ENCODE measurements at regions not wholly inside any gene's neighbourhood (a gene's known extent, or its start where the extent isn't known, plus 50 kb on each side); places are given as distances from the start of the nearest gene placed in this dataset.
"Not testable (repeated sequence)": the region's sequence is repeated elsewhere in the genome, so short reads cannot be mapped to it uniquely, and the experiment has no call there.

GRCh38 chr9:63379864-63380263 is 1905.1 kb downstream of the FOXD4L5 start:
- intact Hi-C loops (cut with micrococcal nuclease; ENCODE audit: unreplicated experiment); ATAC-seq; SMC1A ChIA-PET (ENCODE audit: uncharacterized antibody, unreplicated experiment): not testable (repeated sequence)

DNA sequence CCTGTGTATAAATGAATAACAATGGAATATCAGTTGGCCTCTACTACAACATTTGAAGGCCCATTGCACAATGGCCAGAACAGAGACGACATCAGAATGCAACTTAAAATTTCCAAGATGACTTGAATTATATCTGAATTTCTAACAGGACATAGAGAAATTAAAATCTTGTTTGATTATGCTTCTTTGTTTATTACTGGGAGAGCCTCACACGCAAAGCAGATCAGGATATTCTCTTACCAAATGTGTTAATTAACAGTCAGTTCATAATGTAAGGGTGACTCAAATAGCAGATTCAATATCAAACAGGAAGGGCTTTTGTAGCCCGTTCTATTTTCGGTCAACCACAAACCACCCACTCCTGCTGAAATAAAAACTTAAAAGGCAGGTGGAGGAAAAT is 1930.8 kb downstream of the FOXD4L5 start:
- TF ChIP-seq JUNB (IDR thresholded peaks at IDR 0.05) (peak; percentile 33; the same call in 1 of the 2 replicates), RUNX3 (IDR thresholded peaks at IDR 0.05; ENCODE audit: low read length) (0 out of 2 replicates have a peak, but pooled peaks have one; percentile 7)
- POLR2A ChIA-PET; H3K4me3 ChIP-seq; H4K20me1 ChIP-seq (ENCODE audit: control insufficient read depth, insufficient read depth); ATAC-seq; intact Hi-C loops (cut with micrococcal nuclease; ENCODE audit: unreplicated experiment); in situ Hi-C loops (cut with MboI); H3K9me3 ChIP-seq (replicated peaks; ENCODE audit: control insufficient read depth, insufficient read depth, low read length); H3K4me1 ChIP-seq (ENCODE audit: control insufficient read depth, insufficient read depth, low read length); CTCF ChIA-PET; H3K36me3 ChIP-seq (ENCODE audit: control insufficient read depth in 2 of 2, insufficient read depth in 2 of 2, low read length in 1 of 2); SMC1A ChIA-PET (ENCODE audit: uncharacterized antibody, unreplicated experiment); H3K79me2 ChIP-seq (ENCODE audit: control insufficient read depth, insufficient read depth, low read length); RAD21 ChIA-PET (ENCODE audit: unreplicated experiment); H3K9ac ChIP-seq (ENCODE audit: control insufficient read depth, insufficient read depth, low read length); H3K4me2 ChIP-seq (ENCODE audit: control insufficient read depth, insufficient read depth); BruUV-seq (replicated peaks); H3K27me3 ChIP-seq (replicated peaks in 1 of 2; ENCODE audit: control insufficient read depth in 2 of 2, insufficient read depth in 2 of 2, low read length in 1 of 2); FAIRE-seq; H2AFZ ChIP-seq (ENCODE audit: control insufficient read depth, low read depth, low read length): not testable (repeated sequence)
- peak; percentile 30 for DNase-seq (ENCODE audit: low read depth, low spot score)
- WGBS (ENCODE audit: insufficient coverage, insufficient replicate concordance, low lambda C conversion rate, missing lambda C conversion rate): 0% methylated on average over 2 of the region's 4 CpGs
- peak overlapping the region; percentile 44; the same call in 1 of the 2 replicates for H3K27ac ChIP-seq (ENCODE audit: control insufficient read depth, insufficient read depth)

More at GRCh38 chr9:63379864-63380263, 1905.1 kb downstream of the FOXD4L5 start:
- H3K27me3 ChIP-seq (replicated peaks in 1 of 2; ENCODE audit: control insufficient read depth in 2 of 2, insufficient read depth in 2 of 2, low read length in 1 of 2); BruUV-seq (replicated peaks); DNase-seq (ENCODE audit: low read depth, low spot score); in situ Hi-C loops (cut with MboI); H3K27ac ChIP-seq (ENCODE audit: control insufficient read depth, insufficient read depth); CTCF ChIA-PET; H3K9me3 ChIP-seq (replicated peaks; ENCODE audit: control insufficient read depth, insufficient read depth, low read length); POLR2A ChIA-PET; RAD21 ChIA-PET (ENCODE audit: unreplicated experiment); H3K4me2 ChIP-seq (ENCODE audit: control insufficient read depth, insufficient read depth); H3K9ac ChIP-seq (ENCODE audit: control insufficient read depth, insufficient read depth, low read length); H4K20me1 ChIP-seq (ENCODE audit: control insufficient read depth, insufficient read depth); H3K4me1 ChIP-seq (ENCODE audit: control insufficient read depth, insufficient read depth, low read length); H3K36me3 ChIP-seq (ENCODE audit: control insufficient read depth in 2 of 2, insufficient read depth in 2 of 2, low read length in 1 of 2); H3K79me2 ChIP-seq (ENCODE audit: control insufficient read depth, insufficient read depth, low read length); H2AFZ ChIP-seq (ENCODE audit: control insufficient read depth, low read depth, low read length); FAIRE-seq; H3K4me3 ChIP-seq: not testable (repeated sequence)
- WGBS (ENCODE audit: insufficient coverage, insufficient replicate concordance, low lambda C conversion rate, missing lambda C conversion rate): 64% methylated on average over 11 of the region's 12 CpGs

DNA sequence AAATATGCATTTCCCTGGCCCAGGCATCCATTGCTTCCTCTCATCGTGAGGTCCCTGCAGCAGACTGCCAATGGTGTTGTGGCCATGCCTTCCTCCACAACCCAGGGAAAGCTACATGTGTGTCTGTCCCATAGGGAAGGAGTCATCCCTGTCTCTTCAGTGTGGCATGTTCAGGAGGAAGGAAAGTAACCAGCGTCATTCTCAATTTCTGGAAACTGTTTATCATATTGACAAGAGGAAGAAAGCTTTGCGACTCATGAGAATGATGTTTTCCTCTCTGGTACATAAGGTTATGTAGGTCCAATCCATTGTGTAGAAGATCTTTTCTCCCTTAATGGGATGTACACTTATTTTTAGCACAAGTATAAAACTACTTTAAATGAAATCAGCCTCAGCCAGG is 1937.7 kb downstream of the FOXD4L5 start:
- H2AFZ ChIP-seq (ENCODE audit: control insufficient read depth, low read depth, low read length); H3K4me1 ChIP-seq (ENCODE audit: control insufficient read depth, insufficient read depth, low read length); CTCF ChIA-PET; H4K20me1 ChIP-seq (ENCODE audit: control insufficient read depth, insufficient read depth); RAD21 ChIA-PET (ENCODE audit: unreplicated experiment); intact Hi-C loops (cut with micrococcal nuclease; ENCODE audit: unreplicated experiment); in situ Hi-C loops (cut with MboI); H3K79me2 ChIP-seq (ENCODE audit: control insufficient read depth, insufficient read depth, low read length); SMC1A ChIA-PET (ENCODE audit: uncharacterized antibody, unreplicated experiment); H3K9me3 ChIP-seq (replicated peaks; ENCODE audit: control insufficient read depth, insufficient read depth, low read length); H3K36me3 ChIP-seq (ENCODE audit: control insufficient read depth in 2 of 2, insufficient read depth in 2 of 2, low read length in 1 of 2); H3K27ac ChIP-seq (ENCODE audit: control insufficient read depth, insufficient read depth); BruUV-seq (replicated peaks); ATAC-seq; H3K4me2 ChIP-seq (ENCODE audit: control insufficient read depth, insufficient read depth); H3K9ac ChIP-seq (ENCODE audit: control insufficient read depth, insufficient read depth, low read length); POLR2A ChIA-PET; FAIRE-seq; DNase-seq (ENCODE audit: low read depth, low spot score); H3K27me3 ChIP-seq (replicated peaks in 1 of 2; ENCODE audit: control insufficient read depth in 2 of 2, insufficient read depth in 2 of 2, low read length in 1 of 2); H3K4me3 ChIP-seq: not testable (repeated sequence)
- WGBS (ENCODE audit: insufficient coverage, insufficient replicate concordance, low lambda C conversion rate, missing lambda C conversion rate): 74% methylated on average over 2 of the region's 3 CpGs
